HL-60/S4 treated with retinoic acid at 250 ng/mL for 4 days and 3 days (cell line): ENCODE measurements at regions not wholly inside any gene's neighbourhood (a gene's known extent, or its start where the extent isn't known, plus 50 kb on each side); places are given as distances from the start of the nearest gene placed in this dataset.

Source experiments
- in situ Hi-C: fragments of 300-500 bp; cut with MboI; formaldehyde crosslinking; loops from 2 replicates; pipeline ENCODE4 v1.7.0; 2022; ENCODE audit warnings: low sequenced_read_pairs

DNA sequence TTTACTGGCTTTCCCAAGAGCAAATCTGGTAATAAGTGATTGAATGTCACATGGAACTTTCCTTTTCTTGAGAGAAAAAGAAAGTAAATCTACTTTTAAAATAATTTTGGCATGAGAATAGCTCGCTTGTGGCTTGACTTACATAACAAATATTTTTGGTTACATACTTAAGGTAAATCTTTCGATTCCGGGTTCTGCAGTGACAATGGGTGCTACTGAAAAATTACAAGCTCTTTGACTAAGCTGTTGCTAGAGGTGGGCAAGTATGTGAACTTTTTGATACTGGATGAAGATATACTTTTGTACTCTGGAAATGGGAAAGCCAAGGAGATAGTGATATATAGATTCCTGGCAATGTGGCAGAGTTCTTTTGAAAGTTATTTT is 51.9 kb upstream of the OTOL1 start:
- in situ Hi-C loops, result no loop called here

DNA sequence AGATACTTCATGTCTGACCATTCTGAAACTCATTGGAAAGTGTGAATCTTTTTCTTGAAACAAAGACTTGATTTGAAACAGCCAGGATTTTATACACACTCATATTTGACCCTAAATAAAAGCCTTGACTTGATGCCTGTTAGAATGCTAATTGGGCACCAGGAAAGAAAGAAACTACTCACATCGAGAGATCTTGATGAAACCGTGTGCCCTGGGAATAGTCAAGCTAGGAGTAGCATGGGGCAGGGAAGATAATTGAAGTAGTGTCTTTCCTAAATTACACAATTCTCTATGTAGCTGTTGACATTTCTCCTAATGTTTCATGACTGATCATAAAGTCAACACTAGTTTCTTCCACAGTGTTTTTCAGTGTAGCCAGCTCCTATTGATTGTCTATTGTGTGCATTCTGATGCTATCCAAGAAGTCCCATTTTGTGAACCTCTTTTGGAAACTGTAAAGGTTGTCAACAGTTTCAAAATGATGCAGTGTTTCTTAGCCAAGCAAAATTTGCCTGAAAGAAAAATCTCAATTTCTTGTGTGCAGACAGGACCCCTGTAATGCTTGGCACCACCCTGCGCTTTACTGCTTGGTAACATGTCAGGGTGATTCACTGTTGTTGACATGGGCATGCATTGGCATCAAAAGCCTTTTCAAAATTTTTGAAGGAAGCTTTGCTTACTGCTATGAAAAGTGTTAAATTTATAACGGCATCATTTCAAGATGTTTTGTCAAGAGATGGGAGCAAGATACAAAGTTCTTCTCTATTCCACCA is 52.5 kb upstream of the OTOL1 start:
- in situ Hi-C loops, result no loop called here

DNA sequence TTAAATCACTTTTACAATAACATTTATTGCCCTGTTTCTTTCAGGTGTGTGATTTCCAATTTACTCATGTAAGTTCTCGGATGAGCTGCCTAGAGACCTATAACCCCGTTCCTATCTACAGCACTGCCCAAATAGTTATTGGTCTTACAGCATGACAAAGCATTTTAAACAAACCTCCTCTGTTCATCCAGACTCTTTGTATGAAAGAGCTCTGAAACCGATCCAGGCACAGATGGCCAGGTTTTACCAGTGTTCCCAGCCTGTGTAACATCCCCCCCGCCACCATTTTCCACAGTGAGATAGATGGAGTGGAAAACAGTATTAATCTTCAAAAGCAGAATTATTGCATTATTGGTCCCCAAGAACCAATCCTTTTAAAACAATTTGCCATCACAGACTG is 59.0 kb upstream of the SPTSSB start:
- in situ Hi-C loops, result no loop called here

DNA sequence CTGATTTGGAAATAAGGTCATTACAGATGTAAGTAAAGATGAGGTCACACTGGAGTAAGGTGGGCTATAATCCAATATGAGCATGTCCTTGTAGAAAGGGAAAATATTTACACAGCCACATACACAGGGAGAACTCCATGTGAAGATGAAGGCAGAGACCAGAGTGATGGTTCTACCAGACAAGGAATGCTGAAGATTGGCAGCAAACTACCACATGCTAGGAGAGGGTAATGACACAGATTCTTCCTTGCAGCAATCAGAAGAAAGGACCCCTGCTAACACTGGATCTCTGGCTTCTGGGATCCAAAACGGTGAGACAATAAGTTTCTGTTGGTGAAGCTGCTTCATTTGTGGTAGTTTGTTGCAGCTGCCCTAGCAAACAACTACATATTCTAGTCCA is 56.0 kb upstream of the SPTSSB start:
- in situ Hi-C loops, result no loop called here

DNA sequence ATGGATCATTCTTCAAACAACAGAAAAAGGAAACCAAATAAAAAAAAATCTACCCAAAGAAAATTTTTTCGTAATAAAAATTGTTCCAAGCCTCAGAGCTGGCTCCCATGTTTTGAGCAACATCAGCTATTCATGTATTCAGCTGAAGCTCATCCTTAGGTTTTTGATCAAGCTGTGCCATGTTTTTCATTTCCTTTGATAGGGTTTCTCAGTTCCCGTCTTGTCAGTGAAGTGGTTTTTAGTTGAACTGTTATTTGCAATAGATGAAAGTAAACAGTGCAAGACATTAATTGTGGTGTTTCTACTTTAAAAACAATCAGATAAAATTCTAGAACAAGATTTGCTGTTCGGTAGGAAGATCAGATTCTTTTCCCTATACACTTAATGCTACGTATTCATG is 55.4 kb upstream of the SPTSSB start:
- in situ Hi-C loops, result no loop called here

DNA sequence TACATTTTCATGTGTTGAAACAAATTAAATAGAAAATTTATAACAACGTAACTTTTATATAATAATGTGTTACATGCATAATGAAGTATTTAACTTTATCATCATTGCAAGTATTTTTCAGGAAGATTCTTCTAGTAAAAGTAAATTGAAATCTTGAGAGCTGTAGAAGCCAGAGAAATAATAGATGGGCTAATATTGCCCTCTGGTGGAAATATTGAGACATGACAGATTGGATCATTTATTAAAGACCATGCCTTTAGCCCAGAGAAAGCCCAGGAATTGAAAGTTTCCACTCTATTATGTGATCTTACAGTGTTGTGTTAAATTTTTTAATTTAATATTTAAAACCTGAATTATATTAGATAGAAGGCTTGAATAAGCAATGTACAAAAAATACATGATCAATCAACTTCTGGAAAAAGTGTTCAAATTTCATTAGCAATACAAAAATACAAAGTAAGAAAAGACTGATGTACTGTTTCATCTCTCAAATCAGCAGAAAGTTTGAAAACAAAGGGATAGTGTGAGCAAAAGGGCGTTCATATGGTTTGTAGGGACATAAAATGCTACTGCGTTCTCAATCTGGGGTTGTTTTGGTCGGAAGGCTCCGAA is 52.7 kb upstream of the SPTSSB start:
- in situ Hi-C loops, result loop anchor here (25.0 kb wide), 1 partner anchor 137 kb away; no protein-coding TSS in a partner anchor

DNA sequence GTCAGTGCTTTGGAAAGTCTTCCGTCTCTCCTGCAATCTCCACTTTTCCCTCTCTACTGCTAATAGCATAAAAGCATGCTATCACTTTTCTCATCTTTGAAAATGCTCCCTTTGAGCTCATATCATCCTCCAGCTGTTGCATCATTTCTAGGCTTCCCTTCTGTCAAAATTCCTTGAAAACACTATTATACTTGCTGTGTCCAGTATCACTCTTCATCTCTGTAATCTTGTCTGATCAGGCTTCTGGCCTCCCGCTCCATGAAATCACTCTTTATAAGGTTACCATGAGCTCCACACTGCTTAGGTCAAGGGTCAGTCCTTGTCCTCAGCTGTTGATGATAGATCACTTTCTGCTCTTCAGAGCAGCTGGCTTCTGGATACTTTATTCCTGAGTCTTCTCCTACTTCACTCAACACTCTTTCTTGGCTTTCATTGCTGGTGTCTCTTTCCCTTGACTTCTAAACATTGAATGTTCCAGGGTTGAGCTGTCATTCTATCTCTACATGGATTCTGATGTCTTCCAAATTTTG is 50.9 kb upstream of the SPTSSB start:
- in situ Hi-C loops, result loop anchor here (25.0 kb wide), 1 partner anchor 135 kb away; no protein-coding TSS in a partner anchor
